PFSK-1 (cell line): ENCODE measurements at regions not wholly inside any gene's neighbourhood (a gene's known extent, or its start where the extent isn't known, plus 50 kb on each side); places are given as distances from the start of the nearest gene placed in this dataset.

Experiments used
- FOXP2 ChIP-seq: optimal IDR thresholded peaks from 2 replicates; pipeline ENCODE3; 2011; ENCODE audit warnings: borderline replicate concordance, control low read depth, inconsistent platforms; ENCODE audit not compliant: insufficient read depth; ENCODE audit errors: extremely low read length, extremely low read depth
- POLR2AphosphoS5 ChIP-seq: IDR thresholded peaks from 2 replicates; pipeline ENCODE4 v1.6.1; 2012; ENCODE audit warnings: low read depth, mild to moderate bottlenecking, control low read depth, low read length, moderate library complexity

- TF ChIP-seq POLR2AphosphoS5 = no peak
- no peak for TF ChIP-seq FOXP2
These were observed 128.5 kb downstream of the BCOR start for GRCh38 chrX:39969099-39969818.
